SU-DHL-6 (cell line): ENCODE measurements at regions not wholly inside any gene's neighbourhood (a gene's known extent, or its start where the extent isn't known, plus 50 kb on each side); places are given as distances from the start of the nearest gene placed in this dataset.

Source experiments
- CTCF ChIP-seq: fragments of 200-600 bp; sonication (generic); IDR thresholded peaks from one replicate; pipeline ENCODE4 v1.5.1; 2017; ENCODE audit warnings: antibody characterized with exemption, mild to moderate bottlenecking, low read length, moderate library complexity; ENCODE audit not compliant: insufficient read depth, poor library complexity, severe bottlenecking
- EZH2phosphoT487 ChIP-seq: fragments of 200-600 bp; sonication (generic), shearing (Covaris generic); conservative IDR thresholded peaks from 2 replicates; pipeline ENCODE4 v1.6.1; 2018; ENCODE audit warnings: mild to moderate bottlenecking, antibody characterized with exemption, low read length, moderate library complexity, mixed read lengths

GRCh38 chr1:244212219-244212618 is 161.1 kb downstream of the ZBTB18 start:
- no peak for TF ChIP-seq CTCF
- no peak for TF ChIP-seq EZH2phosphoT487
